GM21825 (cell line): ENCODE measurements at regions not wholly inside any gene's neighbourhood (a gene's known extent, or its start where the extent isn't known, plus 50 kb on each side); places are given as distances from the start of the nearest gene placed in this dataset.
"Not testable (repeated sequence)": the region's sequence is repeated elsewhere in the genome, so short reads cannot be mapped to it uniquely, and the experiment has no call there.

Experiments used
- ATAC-seq: cut with Tn5 transposase; IDR thresholded peaks from one replicate; pipeline ENCODE4 v1.9.1; 2021; ENCODE audit warnings: mild to moderate bottlenecking, moderate library complexity; ENCODE audit not compliant: unreplicated experiment

DNA sequence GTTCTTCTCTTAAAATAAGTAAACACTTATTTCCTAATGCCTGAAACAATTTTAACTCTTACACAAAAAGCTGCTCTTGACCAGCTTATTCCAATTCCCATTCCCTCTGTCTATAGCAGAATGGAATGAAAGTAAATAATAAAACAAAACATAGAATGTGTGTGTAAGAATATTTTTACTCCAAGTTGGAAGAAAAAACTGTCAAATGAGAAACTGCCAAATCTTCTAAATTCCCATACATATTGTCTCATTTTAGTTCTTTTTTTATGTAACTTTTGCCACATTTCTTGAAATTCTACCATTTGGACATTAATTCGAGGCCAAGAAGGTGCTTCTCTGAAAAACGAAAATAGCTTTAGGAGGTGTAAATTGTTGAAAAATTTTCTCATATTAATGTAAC lies 477.1 kb downstream of the FAT4 start:
- no peak for ATAC-seq

DNA sequence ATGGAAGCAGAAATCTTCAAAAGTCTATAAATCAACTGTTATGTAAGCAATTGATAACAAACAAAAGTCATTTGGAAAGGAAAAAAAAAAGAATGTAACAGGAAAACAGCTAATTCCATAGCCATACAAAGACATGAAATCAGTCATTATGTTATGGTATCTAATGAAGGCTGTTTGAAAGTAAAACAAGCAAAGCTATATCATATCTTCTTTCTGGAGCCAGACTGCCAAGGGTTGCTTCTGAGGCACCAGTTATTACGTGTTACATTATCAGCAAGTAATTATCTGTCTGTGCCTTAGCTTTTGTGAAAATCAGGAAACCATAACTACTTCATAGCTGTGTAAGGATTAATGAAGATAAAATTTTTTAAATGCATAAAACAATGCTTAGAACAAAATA lies 480.2 kb downstream of the FAT4 start:
- no peak for ATAC-seq

DNA sequence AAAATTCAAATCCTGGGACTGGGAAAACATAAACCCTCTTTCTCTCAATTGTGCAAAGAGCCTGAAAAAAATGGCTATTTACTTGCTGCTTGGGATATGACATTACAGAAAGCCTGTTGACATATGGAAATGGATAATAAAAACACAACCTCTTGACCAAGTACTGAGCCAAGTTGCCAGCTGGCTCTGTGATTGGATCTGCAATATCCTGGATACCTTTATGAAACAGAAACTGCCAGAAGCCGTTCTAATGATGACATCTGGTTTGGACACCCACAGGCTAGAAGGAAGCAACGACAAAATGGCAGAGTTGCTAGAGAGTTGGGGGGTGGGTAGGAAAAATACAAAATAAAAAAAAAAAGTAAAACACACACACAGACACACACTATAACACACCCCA lies 481.4 kb downstream of the FAT4 start:
- ATAC-seq = no peak

DNA sequence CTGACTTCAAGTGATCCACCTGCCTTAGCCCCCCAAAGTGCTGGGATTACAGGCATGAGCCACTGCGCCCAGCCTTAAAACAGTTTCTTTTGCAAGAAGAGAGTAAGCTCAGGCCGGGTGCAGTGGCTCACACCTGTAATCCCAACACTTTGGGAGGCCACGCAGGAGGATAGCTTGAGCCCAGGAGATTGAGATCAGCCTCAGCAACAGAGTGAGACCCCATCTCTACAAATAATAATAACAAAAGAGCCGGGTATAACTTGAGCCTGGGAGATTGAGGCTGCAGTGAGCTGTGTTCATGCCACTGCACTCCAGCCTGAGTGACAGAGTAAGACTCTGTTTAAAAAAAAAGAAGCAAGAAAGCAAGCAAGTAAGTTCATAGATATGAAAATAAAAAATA lies 482.9 kb downstream of the FAT4 start:
- ATAC-seq = not testable (repeated sequence)

DNA sequence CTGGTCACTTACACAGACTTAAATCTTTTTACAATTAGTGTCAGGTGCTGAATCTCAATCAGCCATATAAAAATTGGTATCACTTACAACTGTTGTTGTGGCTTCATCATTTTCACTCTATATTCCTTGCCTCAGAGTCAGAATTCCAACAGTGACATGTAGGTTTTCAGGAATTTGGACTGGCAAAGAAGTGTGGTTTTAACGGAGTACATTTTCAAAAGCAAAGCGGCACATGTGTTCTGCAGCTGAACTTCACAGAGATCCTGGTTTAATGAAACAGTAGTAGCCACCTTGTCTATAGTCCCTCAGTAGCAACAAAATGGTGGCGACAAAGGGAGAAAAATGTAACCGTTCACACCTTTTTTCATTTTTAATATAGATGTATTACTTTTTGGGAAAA lies 486.6 kb downstream of the FAT4 start:
- ATAC-seq = no peak

DNA sequence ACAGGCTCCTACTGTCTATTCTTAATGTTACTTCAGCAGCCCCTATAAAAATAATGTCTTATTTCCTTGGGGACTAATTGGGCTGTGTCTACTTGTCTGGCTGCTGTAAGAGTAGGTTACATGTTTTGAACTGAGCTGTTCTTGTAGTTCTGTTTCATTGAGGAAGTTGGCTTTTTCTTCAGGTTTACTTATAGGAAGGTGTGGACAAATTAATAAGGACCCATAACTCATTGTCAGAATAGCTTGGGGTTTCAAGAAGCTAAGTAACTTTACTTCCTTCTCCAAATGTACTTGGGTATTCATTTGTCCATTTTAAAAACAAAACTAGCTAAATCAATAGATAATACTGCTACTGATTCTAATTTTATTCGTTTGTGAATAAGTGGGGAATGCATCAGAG lies 487.2 kb downstream of the FAT4 start:
- ATAC-seq = no peak

DNA sequence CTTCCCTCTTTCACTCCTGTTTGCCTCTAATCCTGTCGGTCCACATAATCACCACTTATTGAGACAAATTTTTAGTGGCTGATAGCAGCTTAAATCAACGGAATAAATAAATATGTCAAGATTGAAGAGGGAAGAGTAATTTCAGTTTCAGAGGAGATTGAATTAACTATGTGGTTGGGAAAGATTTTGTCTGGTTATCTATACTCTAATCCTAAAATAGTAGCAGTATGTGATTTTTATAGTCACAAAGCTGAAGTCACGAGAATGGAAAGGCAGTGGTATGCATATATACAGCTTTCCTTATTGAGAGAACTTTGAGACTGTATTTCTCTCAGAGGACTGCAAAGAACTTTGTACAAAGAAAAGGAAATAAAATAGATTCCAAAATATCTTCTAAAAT lies 493.3 kb downstream of the FAT4 start:
- ATAC-seq = no peak

DNA sequence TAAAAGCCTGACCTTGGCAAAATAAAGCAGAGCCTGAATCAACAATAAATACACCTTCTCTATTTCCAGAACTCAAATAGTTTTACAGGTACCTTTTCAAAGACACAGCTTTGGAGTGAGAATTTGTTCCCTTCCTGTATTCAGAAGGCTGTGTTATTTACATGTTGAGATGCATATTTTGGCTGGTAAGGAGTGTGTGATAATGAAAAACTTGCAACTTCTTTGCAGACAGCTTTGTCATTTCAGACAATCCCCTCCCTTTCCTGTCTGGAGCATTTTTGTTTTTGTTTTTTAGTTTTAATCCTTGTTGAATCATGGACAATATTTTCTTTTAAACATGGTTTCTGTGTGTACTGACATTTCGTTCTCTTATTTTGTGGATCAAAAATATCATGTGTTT lies 493.8 kb downstream of the FAT4 start:
- ATAC-seq = no peak

DNA sequence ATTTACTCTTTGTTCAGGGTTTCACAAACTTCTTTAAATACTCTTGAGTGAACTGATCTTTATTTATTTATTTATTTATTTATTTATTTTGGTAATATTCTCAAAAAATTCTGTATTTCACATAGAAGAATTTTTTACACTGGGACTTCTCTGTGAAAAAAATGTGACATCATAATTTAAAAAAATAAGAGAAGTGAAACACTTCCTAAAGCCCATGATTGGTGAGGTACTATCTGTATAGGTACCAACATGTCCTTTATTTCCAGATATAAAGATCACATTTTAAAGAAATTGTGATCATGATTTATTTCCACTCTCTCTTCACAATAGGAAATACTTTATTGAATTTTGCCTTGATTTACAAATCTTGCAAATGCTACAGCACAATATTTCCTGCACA lies 497.1 kb downstream of the FAT4 start:
- no peak for ATAC-seq

DNA sequence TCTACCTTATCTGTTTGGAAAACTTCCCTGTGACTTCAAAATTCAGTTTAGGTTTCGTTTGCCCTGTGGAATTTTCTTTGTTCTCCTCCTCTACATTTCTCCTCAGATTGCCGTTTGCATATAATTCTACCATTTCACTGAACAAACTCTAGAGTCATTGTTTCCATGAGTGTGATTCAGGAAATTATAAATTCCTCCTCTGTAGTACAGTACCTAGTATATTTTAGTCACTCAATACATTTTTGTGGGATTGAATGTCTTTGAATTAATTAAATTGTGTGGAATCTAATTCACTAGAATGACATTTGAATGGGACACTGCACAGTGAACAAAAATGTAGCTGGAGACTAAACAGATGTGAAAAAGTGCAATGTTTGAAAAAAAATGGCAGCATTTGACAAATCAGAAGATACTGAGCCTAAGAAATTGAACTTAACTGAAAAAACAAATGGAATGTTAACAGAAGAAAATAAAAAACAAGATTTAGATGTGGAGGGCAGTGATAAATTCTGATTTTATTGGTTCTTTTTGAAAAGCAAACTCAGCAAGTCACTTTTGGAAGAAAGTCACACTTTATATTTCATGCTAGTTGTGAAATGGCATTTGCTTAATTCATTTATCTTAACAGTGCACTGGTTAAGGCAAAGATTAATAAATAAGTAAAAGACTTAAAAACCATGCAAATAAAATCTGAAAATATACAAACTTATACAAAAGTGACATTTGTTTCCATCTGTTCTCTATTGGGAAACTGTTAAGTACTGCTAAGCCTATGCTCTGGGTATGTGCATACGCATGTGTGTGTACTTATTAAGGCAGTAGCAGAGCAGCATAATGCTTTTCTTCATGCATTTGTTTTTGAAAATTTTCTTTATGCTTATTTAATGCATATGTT lies 512.3 kb downstream of the FAT4 start:
- no peak for ATAC-seq

DNA sequence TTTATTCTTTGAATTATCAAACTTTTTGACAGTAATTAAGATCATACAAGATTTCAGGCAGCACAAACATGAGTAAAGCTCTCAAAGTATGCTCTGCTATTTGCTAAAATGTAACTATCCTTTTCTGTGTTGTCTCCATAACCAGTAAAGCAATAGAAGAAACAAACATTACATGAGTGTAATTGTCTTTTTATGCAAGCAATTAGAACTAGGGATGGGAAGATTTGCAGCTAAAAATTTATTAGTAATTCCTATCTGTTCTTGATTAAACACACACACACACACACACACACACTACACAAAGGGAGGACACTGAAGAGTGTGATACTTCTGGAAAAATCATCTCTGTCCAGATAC lies 512.9 kb downstream of the FAT4 start:
- ATAC-seq = no peak

DNA sequence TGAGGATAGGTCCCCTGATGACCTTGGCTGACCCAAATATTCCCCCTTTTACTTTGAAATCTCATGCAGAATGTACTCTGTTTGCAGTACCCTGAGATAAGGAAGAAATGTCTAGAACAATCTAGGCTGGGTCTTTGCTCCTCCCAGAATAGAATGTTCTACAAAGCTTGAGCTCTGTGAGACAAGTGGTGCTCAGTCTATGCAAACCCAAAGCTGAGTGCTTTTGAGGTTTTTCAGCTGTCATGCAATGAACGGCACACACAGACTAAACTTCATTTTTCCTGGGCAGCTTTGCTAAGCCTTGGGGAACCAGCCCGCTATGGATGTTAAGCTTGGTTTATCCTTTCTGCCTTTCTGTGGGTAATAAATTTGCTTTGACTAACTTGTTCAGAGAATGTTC lies 513.6 kb downstream of the FAT4 start:
- no peak for ATAC-seq

DNA sequence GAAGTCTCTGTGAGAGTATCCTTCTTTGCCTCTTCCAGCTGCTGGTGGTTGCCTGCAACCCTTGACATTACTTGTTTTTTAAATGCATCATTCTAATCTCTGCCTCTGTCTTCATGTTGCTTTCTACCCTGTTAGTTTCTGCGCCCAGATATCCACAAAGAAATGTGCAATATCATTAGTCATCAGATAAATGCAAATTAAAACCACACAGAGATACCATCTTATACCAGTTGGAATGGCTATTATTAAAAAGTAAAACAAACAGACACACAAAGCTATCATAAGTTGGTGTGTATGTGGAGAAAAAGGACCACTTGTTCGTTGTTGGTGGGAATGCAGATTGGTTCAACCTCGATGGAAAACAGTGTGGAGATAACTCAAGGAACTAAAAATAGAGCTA lies 517.4 kb downstream of the FAT4 start:
- ATAC-seq = no peak

DNA sequence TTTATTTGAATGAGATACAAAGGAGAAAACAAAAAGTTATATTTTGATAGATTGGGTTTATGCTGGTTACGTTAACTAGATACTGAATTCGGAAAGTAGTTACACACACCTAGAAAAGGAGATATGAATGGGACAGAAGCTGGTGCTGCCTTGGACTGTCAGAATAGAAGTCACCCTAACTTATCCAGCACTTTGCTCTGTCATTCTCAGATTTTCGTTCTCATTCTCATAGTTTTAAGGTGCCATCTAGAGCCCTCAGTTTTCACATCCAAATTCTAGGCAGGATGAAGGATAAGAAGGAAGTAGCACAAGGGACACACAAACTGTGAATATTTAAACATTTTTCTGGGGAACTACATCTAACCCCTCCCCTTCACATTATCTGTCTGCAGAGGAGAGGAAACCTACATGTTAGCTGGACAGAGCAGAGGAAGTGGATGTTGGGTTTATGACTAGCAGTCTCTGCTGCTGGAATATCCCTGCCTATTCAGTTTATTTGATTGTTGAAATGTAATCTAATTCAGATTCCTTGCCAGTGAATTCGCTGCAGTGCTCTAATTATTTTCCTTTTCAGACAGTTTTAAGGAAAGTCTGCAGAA lies 521.9 kb downstream of the FAT4 start:
- ATAC-seq = no peak

DNA sequence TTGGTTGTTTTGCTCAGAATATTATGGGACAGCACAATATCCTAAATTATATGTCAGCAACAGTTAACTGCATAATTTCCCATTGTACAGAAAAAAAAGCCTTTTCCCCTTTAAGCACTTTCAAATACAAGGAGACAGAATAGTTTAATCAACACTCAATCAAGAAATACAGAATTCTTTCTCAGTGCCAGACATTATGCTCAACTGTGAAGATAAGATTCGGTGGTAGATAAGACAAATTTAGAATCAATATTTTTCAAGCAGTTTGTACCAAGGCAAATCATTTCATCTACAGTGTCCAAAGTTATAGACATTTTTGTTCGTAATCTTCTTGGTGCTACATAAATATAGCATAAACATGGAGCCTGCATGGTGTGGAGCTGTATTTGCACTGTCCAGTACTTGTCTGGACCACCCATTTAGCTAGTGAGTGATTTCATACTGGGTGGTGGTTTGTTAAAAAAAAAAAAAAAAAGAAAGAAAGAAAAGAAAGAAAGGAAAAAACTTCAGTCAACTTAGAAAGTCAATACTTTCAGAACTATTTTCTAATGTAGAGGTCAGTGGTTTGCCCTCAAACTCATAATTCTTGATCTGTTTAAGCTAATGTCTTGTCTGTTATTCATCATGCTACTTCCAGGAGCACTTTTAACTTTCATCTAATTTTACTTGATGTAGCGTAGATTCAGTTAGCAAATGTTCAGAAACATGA lies 522.9 kb downstream of the FAT4 start:
- ATAC-seq = no peak

DNA sequence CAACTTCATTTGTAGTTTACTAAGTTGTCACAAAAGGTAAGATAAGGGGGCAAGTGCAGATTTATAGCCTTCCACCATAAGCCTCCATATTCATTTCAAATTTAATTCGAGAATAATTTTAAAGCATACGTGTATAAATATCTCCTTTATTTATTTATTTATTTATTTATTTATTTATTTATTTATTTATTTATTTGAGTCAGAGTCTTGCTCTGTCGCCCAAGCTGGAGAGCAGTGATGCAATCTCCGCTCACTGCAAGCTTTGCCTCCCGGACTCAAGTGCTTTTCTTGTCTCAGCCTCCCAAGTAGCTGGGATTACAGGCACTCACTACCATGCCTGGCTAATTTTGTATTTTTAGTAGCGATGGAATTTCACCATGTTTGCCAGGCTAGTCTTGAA lies 523.4 kb downstream of the FAT4 start:
- no peak for ATAC-seq

DNA sequence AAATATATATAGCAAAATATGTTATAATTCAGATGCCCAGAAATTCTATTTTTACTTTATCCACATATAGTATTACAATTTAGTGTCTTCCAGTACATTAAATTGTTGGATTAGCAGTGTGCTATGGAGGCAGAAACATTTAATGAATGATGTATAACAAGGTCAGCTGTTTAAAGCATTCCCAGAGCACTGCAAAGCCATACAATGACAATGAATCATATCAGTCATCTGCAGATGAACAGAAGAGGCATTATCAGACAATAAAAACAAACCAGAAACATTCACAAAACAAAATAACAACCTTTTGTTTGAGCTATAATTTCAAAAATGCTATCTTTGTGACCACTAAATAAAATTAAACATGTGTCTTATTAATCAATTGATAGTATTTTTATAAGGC lies 524.2 kb downstream of the FAT4 start:
- ATAC-seq = no peak

DNA sequence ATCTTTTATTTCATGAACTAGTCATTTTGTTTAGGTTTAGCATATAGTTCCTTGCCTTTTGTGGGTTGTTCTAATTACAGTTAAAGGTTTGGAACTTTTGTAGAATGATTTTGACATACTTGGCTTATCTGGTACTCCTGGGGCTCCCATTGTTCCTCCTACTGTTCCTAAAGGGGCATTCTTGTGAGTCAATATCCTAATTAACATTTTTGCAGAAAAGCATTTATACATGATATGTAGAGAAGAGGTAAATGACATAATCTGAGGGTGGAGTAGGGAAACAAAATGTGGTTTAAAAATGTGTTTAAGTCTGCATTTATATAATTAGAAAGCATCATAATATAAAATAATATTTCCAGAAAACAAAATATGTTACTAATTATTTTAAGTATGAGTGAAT lies 529.2 kb downstream of the FAT4 start:
- ATAC-seq = no peak

DNA sequence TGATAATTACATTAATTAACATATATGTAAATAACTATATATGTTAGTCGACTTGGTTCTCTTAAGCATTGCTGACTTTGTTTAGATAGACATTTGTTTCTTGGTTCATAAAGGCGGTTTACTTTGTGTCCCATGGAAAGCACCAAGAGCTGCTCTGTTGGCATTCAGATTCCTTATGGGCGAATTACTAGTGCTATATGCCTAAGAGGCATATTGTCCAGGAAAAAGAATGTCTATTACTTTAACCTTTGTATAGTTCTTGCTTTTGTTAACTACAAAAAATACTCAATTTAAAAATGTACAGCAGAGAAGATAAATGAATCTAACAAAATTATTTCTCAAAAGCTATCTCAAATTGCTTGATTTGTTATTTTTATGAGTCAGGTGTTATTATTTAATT lies 532.8 kb downstream of the FAT4 start:
- no peak for ATAC-seq

DNA sequence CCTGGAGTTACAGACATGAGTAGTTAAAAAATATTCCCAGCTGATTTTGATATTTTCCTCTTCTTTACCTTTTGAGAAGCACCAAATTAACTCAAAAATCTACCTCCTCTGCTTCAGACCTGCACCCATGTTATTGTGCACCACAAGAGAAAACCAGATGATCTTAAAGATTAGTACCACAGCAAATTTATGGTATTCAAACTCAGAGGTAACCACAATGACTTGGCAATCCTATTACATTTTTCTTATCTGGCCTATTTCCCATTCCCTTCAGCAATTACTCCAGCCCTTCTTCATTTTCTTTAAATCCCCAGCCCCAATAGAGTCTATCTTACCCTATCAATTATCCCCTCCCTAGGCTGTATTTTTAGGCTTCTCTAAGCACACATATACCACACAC lies 535.1 kb downstream of the FAT4 start:
- no peak for ATAC-seq

DNA sequence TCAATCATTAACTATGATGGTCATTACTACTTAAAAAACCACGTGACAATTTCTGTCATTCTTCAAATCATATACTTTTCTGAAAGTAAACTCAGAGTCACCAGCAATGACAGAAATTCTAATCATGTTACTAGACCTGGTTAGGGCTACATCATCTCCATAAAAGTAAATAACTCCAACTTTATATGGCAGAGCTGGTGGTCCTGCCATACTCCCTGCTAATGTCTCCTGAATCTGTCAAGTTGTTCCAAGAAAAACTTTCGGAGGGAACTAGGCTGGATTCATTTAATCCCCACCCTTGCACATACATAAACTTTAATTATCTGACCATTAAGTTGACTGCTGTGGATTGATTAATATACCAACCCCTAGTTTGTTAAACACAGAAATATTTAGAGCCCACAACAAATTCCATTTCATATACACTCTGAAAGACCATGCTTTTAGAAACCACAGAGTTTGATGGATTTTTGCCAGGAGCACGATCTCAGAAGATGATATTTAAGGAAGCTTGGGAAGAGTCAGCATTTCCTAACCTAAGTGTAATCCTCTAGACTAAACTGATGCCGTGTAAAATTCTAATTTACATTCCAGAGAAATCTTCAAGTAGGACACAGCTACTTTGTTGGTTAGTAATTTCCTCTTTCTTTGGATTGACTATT lies 577.0 kb downstream of the FAT4 start:
- no peak for ATAC-seq

DNA sequence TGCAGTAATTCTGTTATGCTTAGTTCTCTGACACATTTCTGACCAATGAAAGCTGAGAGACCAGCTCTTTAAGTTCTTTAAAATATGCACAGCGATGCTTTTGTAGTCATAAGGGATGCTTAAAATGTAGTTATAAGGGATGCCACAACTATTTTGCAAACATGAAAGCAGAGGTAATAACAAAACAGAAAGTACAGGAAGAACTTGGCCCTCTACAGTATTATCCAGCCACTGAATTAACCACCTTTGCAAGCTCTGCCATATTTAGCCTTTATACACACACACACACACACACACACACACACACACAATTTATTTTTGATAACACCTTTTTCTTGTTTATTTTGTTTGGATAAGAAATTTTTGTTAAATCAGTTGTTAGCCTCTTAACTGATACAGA lies 590.0 kb downstream of the FAT4 start:
- ATAC-seq = no peak
